HL-60 (cell line): ENCODE measurements at regions not wholly inside any gene's neighbourhood (a gene's known extent, or its start where the extent isn't known, plus 50 kb on each side); places are given as distances from the start of the nearest gene placed in this dataset.

Source experiments
- CTCF ChIP-seq: IDR thresholded peaks from one replicate; pipeline ENCODE4 v1.5.1; 2011; ENCODE audit warnings: low read length, control low read depth, inconsistent platforms; ENCODE audit not compliant: insufficient read depth
- GABPA ChIP-seq: IDR thresholded peaks from 2 replicates; pipeline ENCODE4 v1.6.1; 2012; ENCODE audit warnings: low read depth
- POLR2AphosphoS5 ChIP-seq: IDR thresholded peaks from 2 replicates; pipeline ENCODE4 v1.6.1; 2012; ENCODE audit warnings: low read depth
- REST ChIP-seq: IDR thresholded peaks from 2 replicates; pipeline ENCODE4 v1.6.1; 2012; ENCODE audit warnings: low read depth; ENCODE audit not compliant: insufficient replicate concordance
- SPI1 ChIP-seq: IDR thresholded peaks from 2 replicates; pipeline ENCODE4 v1.6.1; 2012; ENCODE audit warnings: low read depth, mild to moderate bottlenecking, borderline replicate concordance

DNA sequence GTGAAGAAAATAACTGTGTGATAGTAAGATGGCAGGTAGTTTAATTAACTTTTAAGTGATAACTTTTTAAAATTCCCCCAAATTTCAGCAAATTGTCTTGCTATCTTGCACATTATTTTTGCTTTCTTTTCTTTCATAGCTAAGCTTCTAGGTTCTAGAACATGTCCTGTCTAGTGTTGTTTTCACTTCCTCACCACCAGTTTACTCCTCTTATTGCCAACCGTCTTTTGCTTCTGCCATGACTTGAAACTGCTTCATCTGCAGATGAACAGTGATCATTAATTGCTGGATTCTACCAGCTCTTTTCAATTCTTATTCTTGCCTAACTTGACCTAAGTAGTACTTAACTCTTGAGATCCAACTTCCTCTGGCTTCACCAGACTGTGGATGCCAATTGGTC is 137.8 kb downstream of the CENPW start:
- TF ChIP-seq CTCF (no peak), POLR2AphosphoS5 (no peak), GABPA (no peak), REST (no peak), SPI1 (no peak)
